CD4-positive, alpha-beta T cell (primary cell): ENCODE measurements at regions not wholly inside any gene's neighbourhood (a gene's known extent, or its start where the extent isn't known, plus 50 kb on each side); places are given as distances from the start of the nearest gene placed in this dataset.

ENCODE experiments used
- ATAC-seq: fragments of 200-7000 bp; cut with Tn5 transposase; one replicate; pipeline ENCODE4 v1.10.0; 2022; ENCODE audit warnings: mild to moderate bottlenecking; ENCODE audit not compliant: poor library complexity
- CTCF ChIA-PET: fragments of 350-600 bp; sonication (Branson Sonifier 250); formaldehyde crosslinking; loops from one replicate; lab custom pipeline; 2021; ENCODE audit warnings: antibody characterized with exemption, inconsistent platforms; lab: Charles Lee
- POLR2A ChIA-PET: fragments of 350-600 bp; sonication (Branson Sonifier 250); formaldehyde crosslinking; loops from one replicate; lab custom pipeline; 2021; ENCODE audit warnings: antibody characterized with exemption, inconsistent platforms; lab: Charles Lee
- DNase-seq, 14 experiments: peaks; one replicate each; pipeline ENCODE4 v3.0.0-alpha.2; 2013 to 2020; ENCODE audit warnings: mixed read lengths in 2 of 14
- H3K27ac ChIP-seq, 2 donors: one replicate each; pipeline versions ENCODE4 v1.5.1 to v1.7.0; 2013; ENCODE audit warnings: low read length in 2 of 2, low read depth in 1 of 2, mild to moderate bottlenecking in 1 of 2
- H3K27me3 ChIP-seq, 2 experiments: 1 replicate in 1 of 2; 2 replicates in 1 of 2; pipeline versions ENCODE4 v1.6.1 to v1.7.0; 2013; ENCODE audit warnings: low read length in 2 of 2, control low read depth in 1 of 2, mild to moderate bottlenecking in 1 of 2, moderate library complexity in 1 of 2; ENCODE audit not compliant: insufficient read depth in 2 of 2, control insufficient read depth in 1 of 2
- H3K36me3 ChIP-seq: one replicate; pipeline ENCODE4 v1.6.1; 2013; ENCODE audit warnings: low read length, control low read depth; ENCODE audit not compliant: insufficient read depth
- H3K4me1 ChIP-seq: one replicate; pipeline ENCODE4 v1.6.1; 2013; ENCODE audit warnings: low read length, control low read depth; ENCODE audit not compliant: insufficient read depth
- H3K4me3 ChIP-seq: one replicate; pipeline ENCODE4 v1.5.1; 2013; ENCODE audit warnings: mild to moderate bottlenecking, low read length, moderate library complexity
- H3K9me3 ChIP-seq, 2 experiments: 1 replicate in 1 of 2; 2 replicates in 1 of 2; pipeline versions ENCODE4 v1.6.1 to v1.7.0; 2013; ENCODE audit warnings: low read length in 2 of 2, mild to moderate bottlenecking in 2 of 2, control low read depth in 1 of 2, moderate library complexity in 1 of 2; ENCODE audit not compliant: control insufficient read depth in 1 of 2, insufficient read depth in 1 of 2
- H3K27ac Mint-ChIP-seq: one replicate; pipeline ENCODE4 v1.8.0; 2020; ENCODE audit warnings: mixed read lengths
- H3K27me3 Mint-ChIP-seq: one replicate; pipeline ENCODE4 v1.8.0; 2021; ENCODE audit warnings: mixed read lengths
- H3K36me3 Mint-ChIP-seq: one replicate; pipeline ENCODE4 v1.8.0; 2021; ENCODE audit warnings: low read depth, mixed read lengths
- H3K4me1 Mint-ChIP-seq: one replicate; pipeline ENCODE4 v1.8.0; 2021; ENCODE audit warnings: low read depth, mixed read lengths
- H3K4me3 Mint-ChIP-seq: one replicate; pipeline ENCODE4 v1.8.0; 2020; ENCODE audit warnings: mild to moderate bottlenecking, mixed read lengths
- H3K9me3 Mint-ChIP-seq: one replicate; pipeline ENCODE4 v1.8.0; 2020; ENCODE audit warnings: mixed read lengths
- intact Hi-C, 2 experiments: fragments of 100-400 bp; cut with DNase I in 1 of 2; cut with micrococcal nuclease in 1 of 2; formaldehyde crosslinking; loops; one replicate each; pipeline versions ENCODE4 v1.15.1 to v1.9.0; 2023 to 2025; cut with DNase I, micrococcal nuclease
- TF ChIP-seq, protein P1 (sequence below): fragments of 200-600 bp; IDR thresholded peaks from one replicate; pipeline ENCODE4 v1.8.0; 2022; ENCODE audit warnings: antibody characterized with exemption, mild to moderate bottlenecking

DNA sequence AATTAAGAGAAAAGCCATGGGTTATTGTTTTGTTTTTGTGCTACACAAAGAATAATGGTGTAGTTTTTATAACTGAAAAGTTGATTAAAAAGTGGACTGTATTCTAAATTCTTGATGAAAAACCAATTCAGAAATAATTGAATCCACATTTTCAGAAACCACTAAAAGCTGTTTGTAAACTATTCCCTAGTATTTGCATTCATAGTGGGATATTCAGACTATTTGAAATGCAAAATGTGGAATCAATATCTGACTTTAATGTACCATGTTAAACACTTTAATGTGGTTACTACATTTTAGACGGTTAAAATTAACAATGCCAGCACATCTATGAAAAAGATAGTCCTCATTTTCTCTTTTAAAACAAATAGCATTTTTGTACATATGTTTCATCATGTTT is 104.6 kb downstream of the ZIC4 start:
- ATAC-seq (no peak), DNase-seq (no peak)
- no peak overlapping the region for H3K4me3 Mint-ChIP-seq
- peaks cover 6% of the 10 kb centered on the region for H3K9me3 Mint-ChIP-seq
- Histone ChIP-seq H3K9me3 (peaks cover 0 to 5% of the 10 kb centered on the region in 2 experiments), H3K4me3 (no peak overlapping the region), H3K27me3 (no peaks in the 10 kb centered on the region), H3K4me1 (no peaks in the 10 kb centered on the region), H3K36me3 (no peaks in the 10 kb centered on the region), H3K27ac (no peak overlapping the region)
- no peaks in the 10 kb centered on the region for H3K4me1 Mint-ChIP-seq
- TF ChIP-seq, protein P1, sequence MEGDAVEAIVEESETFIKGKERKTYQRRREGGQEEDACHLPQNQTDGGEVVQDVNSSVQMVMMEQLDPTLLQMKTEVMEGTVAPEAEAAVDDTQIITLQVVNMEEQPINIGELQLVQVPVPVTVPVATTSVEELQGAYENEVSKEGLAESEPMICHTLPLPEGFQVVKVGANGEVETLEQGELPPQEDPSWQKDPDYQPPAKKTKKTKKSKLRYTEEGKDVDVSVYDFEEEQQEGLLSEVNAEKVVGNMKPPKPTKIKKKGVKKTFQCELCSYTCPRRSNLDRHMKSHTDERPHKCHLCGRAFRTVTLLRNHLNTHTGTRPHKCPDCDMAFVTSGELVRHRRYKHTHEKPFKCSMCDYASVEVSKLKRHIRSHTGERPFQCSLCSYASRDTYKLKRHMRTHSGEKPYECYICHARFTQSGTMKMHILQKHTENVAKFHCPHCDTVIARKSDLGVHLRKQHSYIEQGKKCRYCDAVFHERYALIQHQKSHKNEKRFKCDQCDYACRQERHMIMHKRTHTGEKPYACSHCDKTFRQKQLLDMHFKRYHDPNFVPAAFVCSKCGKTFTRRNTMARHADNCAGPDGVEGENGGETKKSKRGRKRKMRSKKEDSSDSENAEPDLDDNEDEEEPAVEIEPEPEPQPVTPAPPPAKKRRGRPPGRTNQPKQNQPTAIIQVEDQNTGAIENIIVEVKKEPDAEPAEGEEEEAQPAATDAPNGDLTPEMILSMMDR = no peak
- H3K27me3 Mint-ChIP-seq = no peaks in the 10 kb centered on the region
- ChIA-PET POLR2A (no interaction called here), CTCF (no interaction called here)
- no peak overlapping the region for H3K27ac Mint-ChIP-seq
- H3K36me3 Mint-ChIP-seq = no peaks in the 10 kb centered on the region
- intact Hi-C loops = no loop called here

DNA sequence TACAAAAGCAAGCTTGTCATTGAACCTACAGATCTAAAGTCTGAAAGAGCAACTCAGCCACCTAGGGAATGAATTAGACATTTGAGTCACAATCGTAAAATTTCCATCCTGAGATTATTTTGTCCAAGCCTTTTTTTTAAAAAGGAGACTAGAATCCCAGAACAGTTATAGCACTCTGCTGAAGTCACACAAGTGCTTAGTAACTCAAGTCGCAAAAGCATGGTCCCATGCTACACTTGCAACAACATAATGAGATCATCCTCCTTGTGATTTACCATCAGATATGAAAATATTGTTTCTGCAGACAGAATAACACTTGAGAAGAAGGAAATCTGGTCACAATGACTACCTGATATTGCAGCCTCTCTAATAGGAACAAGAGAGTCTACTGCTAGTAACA is 106.7 kb downstream of the ZIC4 start:
- no peak for ATAC-seq
- Histone ChIP-seq H3K27ac (no peak overlapping the region), H3K4me1 (no peaks in the 10 kb centered on the region), H3K36me3 (no peaks in the 10 kb centered on the region), H3K9me3 (peaks cover 0 to 5% of the 10 kb centered on the region in 2 experiments), H3K27me3 (no peaks in the 10 kb centered on the region), H3K4me3 (no peak overlapping the region)
- no peak for DNase-seq
- ChIA-PET CTCF (no interaction called here), POLR2A (no interaction called here)
- intact Hi-C loops = no loop called here
- Mint-ChIP-seq H3K36me3 (no peaks in the 10 kb centered on the region), H3K27me3 (no peaks in the 10 kb centered on the region), H3K27ac (no peak overlapping the region), H3K4me3 (no peak overlapping the region), H3K9me3 (peaks cover 6% of the 10 kb centered on the region), H3K4me1 (no peaks in the 10 kb centered on the region)
- TF ChIP-seq, protein P1 = no peak

GRCh38 chr3:147298511-147298982 is 107.8 kb downstream of the ZIC4 start:
- TF ChIP-seq, protein P1 = no peak
- CTCF ChIA-PET = no interaction called here
- no peaks in the 10 kb centered on the region for H3K4me1 Mint-ChIP-seq

More at GRCh38 chr3:147298511-147298982, 107.8 kb downstream of the ZIC4 start:
- Histone ChIP-seq H3K27me3 (no peaks in the 10 kb centered on the region), H3K36me3 (no peaks in the 10 kb centered on the region), H3K9me3 (peaks cover 0 to 2% of the 10 kb centered on the region in 2 experiments), H3K4me3 (no peak overlapping the region), H3K4me1 (no peaks in the 10 kb centered on the region), H3K27ac (no peak overlapping the region)
- peaks cover 5% of the 10 kb centered on the region for H3K9me3 Mint-ChIP-seq
- ATAC-seq (no peak), DNase-seq (no peak)
- no peak overlapping the region for H3K4me3 Mint-ChIP-seq
- no peaks in the 10 kb centered on the region for H3K27me3 Mint-ChIP-seq
- H3K27ac Mint-ChIP-seq = no peak overlapping the region
- no peaks in the 10 kb centered on the region for H3K36me3 Mint-ChIP-seq
- intact Hi-C loops = no loop called here
- POLR2A ChIA-PET = no interaction called here
